ENCODE measurements at regions not wholly inside any gene's neighbourhood (a gene's known extent, or its start where the extent isn't known, plus 50 kb on each side); places are given as distances from the start of the nearest gene placed in this dataset.

GRCh38 chr21:34021726-34022125 lies 51.7 kb upstream of the MRPS6 start:
- no peak overlapping the region for H2BK120ac ChIP-seq (ENCODE audit: low read depth, low read length, poor library complexity, severe bottlenecking)
- H4K8ac ChIP-seq (replicated peaks; ENCODE audit: insufficient read length, low read depth, low read length) = no peak overlapping the region
- no peaks in the 10 kb centered on the region for H3K23me2 ChIP-seq (ENCODE audit: insufficient read length, low read depth, low read length, poor library complexity, severe bottlenecking)
- no peak for DNase-seq
- H3K56ac ChIP-seq (ENCODE audit: insufficient read length, low read depth, low read length) = no peak overlapping the region
- H2BK15ac ChIP-seq (ENCODE audit: low read depth, low read length) = no peak overlapping the region
- H3K23ac ChIP-seq (ENCODE audit: insufficient read length, low read depth, low read length) = no peak overlapping the region
- H3K27me3 ChIP-seq (ENCODE audit: insufficient read depth, low read length) = no peaks in the 10 kb centered on the region
- Mint-ChIP-seq H3K9me3 (peaks cover 0 to 4% of the 10 kb centered on the region in 2 experiments; a peak in 1 of 5 replicates), H3K4me3 (no peak overlapping the region), H3K4me1 (peaks cover 6 to 9% of the 10 kb centered on the region in 2 experiments), H3K27ac (no peak overlapping the region), H3K36me3 (ENCODE audit: insufficient read depth in 1 of 3, low read depth in 3 of 3) (no peaks in the 10 kb centered on the region), H3K27me3 (ENCODE audit: low read depth) (peaks cover 2% of the 10 kb centered on the region; the same call in 1 of the 2 replicates)
- no peak overlapping the region for H2AK5ac ChIP-seq (ENCODE audit: insufficient read length, low read length)
- no peak overlapping the region for H3K18ac ChIP-seq (ENCODE audit: insufficient read length, low read depth, low read length)
- H3K9ac ChIP-seq (ENCODE audit: extremely low read depth, insufficient read length, low read length) = no peak overlapping the region
- peaks cover 4% of the 10 kb centered on the region; the same call in 1 of the 2 replicates for H3K4me1 ChIP-seq (ENCODE audit: insufficient read depth, low read length)
- H3T11ph ChIP-seq (ENCODE audit: low read length) = no peak overlapping the region
- no peak overlapping the region for H2BK20ac ChIP-seq (ENCODE audit: low read depth, low read length, poor library complexity, severe bottlenecking)
- H2BK12ac ChIP-seq (ENCODE audit: insufficient read length, low read depth, low read length) = no peak overlapping the region
- no peaks in the 10 kb centered on the region for H3K9me3 ChIP-seq (ENCODE audit: control insufficient read depth, low read depth, low read length)
- no peaks in the 10 kb centered on the region for H3K79me1 ChIP-seq (ENCODE audit: insufficient read depth, low read depth, low read length, poor library complexity, severe bottlenecking)
- H2BK5ac ChIP-seq (ENCODE audit: insufficient read length, low read length) = no peak overlapping the region
- no CpG with 5 or more reads among the region's 2 CpGs for WGBS (ENCODE audit: extremely low coverage, insufficient read length, low lambda C conversion rate)
- no peak for TF ChIP-seq CTCF (conservative IDR thresholded peaks at IDR 0.05)
- H3K27ac ChIP-seq (ENCODE audit: insufficient read length, low read depth, low read length) = no peak overlapping the region
- H3K4ac ChIP-seq (ENCODE audit: low read depth, low read length) = no peak overlapping the region
- H4K5ac ChIP-seq (ENCODE audit: insufficient read length, low read depth, low read length) = no peak overlapping the region
- H2AFZ ChIP-seq (ENCODE audit: low read length) = no peak overlapping the region
- H4K91ac ChIP-seq (ENCODE audit: insufficient read length, low read depth, low read length) = no peak overlapping the region
- H3K4me2 ChIP-seq (ENCODE audit: insufficient read depth, insufficient read length, low read length) = no peak overlapping the region
- no peaks in the 10 kb centered on the region for H3K79me2 ChIP-seq (ENCODE audit: insufficient read depth, low read length)
- no peak overlapping the region for H3K14ac ChIP-seq (ENCODE audit: insufficient read depth, low read length)
- H4K20me1 ChIP-seq (ENCODE audit: control insufficient read depth, insufficient read depth, insufficient read length) = no peaks in the 10 kb centered on the region
